HG03175 (cell line): ENCODE measurements at regions not wholly inside any gene's neighbourhood (a gene's known extent, or its start where the extent isn't known, plus 50 kb on each side); places are given as distances from the start of the nearest gene placed in this dataset.

Experiments
- ATAC-seq: cut with Tn5 transposase; IDR thresholded peaks from one replicate; pipeline ENCODE4 v1.9.1; 2021; ENCODE audit warnings: mild to moderate bottlenecking, moderate library complexity; ENCODE audit not compliant: unreplicated experiment

GRCh38 chr3:159852821-159853505 lies 135.7 kb upstream of the IL12A start:
- ATAC-seq, result no peak

DNA sequence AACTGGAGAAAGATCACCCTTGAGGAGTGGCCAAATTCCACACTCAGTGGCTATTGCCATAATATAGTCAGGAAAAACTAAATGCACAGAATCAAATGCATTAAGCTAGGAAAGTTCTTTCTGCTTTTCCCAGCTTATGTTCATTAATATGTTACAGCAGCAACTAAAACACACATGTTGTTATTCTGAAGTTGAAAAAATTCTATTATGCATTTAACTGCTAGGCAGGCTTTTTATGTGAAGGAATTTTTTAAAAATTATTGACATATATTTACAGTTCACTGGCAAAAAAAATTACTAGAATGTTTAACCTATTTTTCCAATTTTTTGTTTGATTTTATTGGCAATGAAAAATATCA lies 135.2 kb upstream of the IL12A start:
- no peak for ATAC-seq

DNA sequence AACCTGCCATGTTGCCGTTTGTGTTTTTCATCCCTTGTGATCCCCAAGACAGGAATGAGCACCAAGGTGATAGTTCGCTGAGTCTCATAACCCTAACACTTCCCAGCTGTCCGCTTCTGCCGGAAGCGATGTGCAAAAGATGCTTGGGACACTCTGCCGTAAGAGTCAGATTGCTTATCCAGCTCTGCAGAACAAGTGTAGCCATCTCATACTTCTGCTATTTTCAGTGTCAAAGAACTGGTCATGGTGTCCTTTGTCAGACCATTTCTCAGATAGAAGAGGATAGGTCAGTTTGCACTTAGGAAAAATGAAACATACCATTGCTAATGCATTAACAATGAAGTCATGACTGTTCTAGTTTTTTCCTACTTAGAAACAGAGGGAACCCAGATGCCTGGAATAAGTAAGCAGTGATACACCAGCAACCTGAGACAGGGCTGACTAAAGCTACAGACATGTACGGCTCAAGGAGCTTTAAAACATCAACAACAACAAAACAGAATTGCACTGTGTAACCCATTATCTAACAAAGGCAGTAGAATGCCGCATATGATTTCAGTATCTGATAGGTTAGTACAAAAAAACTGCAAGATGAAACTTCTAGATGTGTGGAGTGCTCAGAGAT lies 134.0 kb upstream of the IL12A start:
- ATAC-seq, result no peak

GRCh38 chr3:159855599-159856346 lies 132.9 kb upstream of the IL12A start:
- no peak for ATAC-seq

DNA sequence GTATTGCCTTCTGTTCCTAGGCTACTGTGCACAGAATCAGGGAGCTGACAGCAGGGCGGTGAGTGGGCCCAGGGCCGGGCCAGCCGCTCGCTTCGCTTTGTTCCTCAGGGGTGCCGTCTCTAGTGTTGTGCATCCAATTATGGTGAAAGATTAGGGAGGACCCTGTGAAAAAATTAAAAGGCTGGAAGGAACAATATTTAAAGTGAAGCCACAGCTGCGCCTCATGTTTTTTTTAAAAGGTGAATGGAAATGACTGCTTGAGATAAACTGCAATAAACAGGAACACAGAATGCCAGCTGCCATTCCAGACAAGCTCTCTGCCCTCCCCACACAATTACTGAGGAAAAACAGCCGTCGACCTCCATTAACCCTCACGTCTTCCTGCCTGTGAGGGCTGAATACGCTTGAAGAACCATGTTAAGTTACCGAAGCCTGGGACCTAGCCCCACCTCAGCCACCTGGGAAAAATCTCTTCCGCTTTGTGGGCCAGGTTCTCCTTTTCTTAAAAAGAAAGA lies 132.0 kb upstream of the IL12A start:
- ATAC-seq, result no peak

DNA sequence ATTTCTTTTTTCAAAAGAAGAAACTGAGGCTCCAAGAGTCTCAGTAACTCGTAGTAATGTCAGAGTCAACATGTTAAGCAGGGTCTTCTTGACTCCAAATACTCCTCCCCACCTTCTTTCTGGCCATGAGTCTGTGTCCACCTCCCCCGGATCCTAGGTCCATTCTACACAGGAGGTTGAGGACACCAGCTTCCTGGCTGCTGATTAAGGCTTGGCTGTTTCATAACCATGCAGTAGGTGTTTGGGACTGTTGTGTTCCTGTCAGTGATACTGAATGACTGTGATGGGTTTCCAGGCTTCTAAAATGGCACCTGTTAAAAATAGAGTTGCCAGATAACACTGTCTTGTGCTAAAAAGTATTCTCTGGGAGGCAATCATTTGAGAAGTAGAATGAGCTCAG lies 130.8 kb upstream of the IL12A start:
- no peak for ATAC-seq

- ATAC-seq, result no peak
Observed at GRCh38 chr3:159858650-159859049, 130.0 kb upstream of the IL12A start.

- ATAC-seq, result no peak
Observed at GRCh38 chr3:159859424-159859823, 129.2 kb upstream of the IL12A start.

DNA sequence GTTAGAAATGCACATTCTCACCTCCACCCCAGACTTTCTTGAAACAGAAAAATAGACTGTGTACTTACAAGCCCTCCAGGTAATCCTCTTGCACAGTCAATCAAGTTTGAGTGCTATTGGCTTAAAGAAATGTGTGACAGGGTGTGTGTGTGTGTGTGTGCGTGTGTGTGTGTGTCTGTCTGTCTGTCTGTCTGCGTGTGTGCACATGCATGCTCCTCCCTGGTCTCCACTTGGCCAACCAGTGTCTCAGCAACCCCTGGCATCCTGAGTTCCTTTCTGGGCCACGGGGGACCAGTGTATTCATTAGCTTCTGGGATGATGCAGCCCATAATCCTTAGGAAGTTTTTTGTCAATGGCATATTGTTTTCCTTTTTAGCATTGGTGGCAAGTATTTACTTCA lies 128.8 kb upstream of the IL12A start:
- ATAC-seq, result no peak

DNA sequence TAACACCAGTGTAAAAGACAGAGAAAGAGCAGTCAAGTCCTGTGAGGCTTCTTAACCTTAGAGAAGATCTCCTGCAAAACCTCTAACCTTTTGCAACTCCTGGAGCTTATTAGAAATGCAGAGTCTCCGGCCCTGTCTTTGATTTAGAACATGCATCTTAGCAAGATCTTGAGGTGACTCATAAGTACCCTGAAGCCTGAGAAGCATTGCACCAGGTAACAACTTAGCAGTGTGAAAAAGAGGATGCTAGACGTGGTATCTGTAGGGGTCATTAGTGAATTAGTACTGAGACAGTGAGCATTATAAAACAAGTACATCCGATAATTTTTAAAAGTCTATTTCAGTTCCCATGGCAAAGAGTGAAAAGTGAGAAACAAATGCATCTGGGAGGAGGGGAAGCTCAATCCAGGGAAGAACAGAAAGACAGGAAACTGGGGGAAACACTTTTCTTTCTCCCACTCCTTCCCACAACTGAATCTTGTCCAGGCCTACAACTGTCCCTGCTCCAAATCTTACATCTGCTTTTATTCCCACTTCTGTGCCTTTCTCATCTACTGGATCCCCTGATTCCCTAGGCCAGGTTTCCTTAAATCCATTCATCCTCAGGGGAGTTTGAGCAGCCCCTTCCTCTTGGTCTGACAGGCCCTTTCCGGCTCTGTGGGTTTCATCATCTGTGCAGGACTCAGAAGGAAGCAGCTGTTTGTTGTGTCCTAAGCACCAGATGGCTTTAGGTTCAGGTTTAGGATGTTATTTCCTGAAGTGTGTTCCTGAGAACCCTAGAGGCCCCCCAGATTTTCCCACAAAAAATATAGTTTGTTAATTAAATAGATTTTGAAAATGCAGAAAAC lies 128.1 kb upstream of the IL12A start:
- no peak for ATAC-seq

- ATAC-seq, result peak; percentile 50
Observed at GRCh38 chr3:159861369-159861987, 127.2 kb upstream of the IL12A start.

GRCh38 chr3:159865041-159865579 lies 123.5 kb upstream of the IL12A start:
- no peak for ATAC-seq

DNA sequence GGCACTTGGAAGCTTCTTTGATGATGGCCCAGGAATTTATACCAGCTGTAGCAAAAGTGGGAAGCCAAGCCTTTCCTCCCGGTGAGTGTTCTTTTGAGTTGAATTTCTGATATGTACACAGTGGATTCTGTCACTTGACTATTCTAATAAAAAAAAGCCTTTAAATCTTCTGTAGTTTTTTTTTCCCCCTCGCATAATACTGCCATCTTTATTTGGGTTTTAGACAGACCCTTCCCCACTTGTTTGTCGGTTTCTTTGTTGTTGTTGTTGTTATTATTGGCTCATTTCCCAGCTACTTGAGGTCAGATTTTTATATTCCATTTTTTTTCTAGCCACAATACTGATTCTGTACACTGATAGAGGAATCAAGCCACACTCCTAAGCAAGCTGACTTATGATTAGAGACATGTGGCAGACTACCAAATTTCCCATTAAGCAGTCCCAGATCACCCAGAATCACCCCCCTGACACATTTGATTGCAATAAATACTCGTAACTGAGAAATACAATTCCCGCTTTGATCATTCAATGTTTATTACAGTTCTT lies 122.4 kb upstream of the IL12A start:
- no peak for ATAC-seq

DNA sequence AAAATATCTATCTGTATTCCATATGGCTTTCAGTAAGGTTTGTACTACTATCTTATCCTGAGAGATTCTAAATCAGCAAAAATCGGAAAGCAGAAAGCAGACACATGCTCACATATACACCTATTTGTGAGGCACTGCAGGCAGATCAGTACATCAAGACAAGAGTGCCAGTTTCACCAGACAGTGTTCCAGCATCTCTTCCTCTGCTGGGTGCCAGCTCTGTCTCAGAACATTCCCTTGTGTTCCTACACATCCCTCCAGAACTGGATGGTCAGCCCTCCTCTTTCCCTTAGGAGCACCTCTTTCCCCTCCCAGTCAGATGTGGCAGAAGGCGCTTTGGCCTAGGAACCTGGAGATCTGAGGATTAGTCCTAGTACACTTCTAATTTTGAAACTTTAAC lies 121.3 kb upstream of the IL12A start:
- no peak for ATAC-seq

DNA sequence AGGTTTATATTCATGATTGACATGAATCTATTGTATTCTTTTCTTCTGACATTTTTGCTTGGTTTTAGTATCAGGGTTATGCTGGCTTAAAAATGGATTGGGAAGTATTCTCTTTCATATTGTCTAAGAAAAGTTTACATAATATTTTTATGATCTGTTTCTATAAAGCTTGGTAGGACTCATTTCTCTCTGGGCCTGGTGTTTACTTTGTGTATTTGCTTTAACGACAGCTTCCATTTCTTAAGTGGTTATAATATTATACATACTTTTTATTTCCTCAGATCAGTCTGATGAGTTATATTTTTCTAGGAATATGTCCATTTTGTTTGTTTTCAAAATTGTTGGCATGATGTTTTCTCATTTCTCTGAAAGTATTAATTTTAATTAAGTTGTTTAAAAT lies 117.9 kb upstream of the IL12A start:
- no peak for ATAC-seq

GRCh38 chr3:159872374-159873109 lies 116.1 kb upstream of the IL12A start:
- no peak for ATAC-seq

DNA sequence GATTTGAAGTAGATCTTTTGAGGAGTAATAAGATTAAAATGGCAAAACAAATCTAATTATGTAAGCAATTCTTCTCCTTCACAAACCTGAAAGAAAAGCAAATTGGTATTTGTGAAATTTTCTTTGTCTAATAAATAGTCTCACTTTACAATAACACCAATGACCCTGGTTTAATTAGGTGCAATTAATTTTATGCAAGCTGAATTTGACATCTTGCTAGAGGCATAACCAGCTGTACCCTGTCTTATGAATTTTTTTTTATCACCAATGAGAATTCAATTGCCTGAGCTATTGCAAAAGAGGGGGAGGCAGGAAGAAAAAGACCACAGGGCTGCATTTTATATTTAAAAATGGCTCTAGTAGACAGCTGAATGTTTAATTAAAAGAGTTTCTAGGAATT lies 113.5 kb upstream of the IL12A start:
- ATAC-seq, result no peak

GRCh38 chr3:159877924-159878323 lies 110.7 kb upstream of the IL12A start:
- ATAC-seq, result no peak

DNA sequence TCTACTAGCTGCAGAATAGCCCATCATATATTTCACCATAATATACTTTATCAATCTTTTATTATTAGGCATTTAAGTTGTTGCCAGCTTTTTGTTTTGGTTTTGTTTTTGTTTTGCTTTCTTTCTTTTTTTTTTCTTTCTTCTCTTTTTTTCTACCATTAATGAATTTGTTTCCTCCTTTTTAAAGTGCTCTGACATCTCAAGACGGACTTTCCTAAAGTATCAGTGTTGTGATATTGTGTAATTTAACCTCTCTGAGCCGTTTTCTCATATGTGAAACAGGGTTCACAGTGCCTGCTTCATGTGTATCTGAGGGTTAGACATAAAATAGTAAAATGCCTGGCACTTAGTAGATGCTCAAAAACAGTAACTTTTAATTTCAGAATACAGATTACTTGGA lies 109.5 kb upstream of the IL12A start:
- ATAC-seq, result no peak
